SK-N-SH (cell line): ENCODE measurements at regions not wholly inside any gene's neighbourhood (a gene's known extent, or its start where the extent isn't known, plus 50 kb on each side); places are given as distances from the start of the nearest gene placed in this dataset.
A peak's percentile ranks its signal among the peaks of the same experiment; 100 is the strongest.

Experiments used
- CTCF ChIA-PET: fragments of 300-600, 350-600 bp; formaldehyde crosslinking; extraction: SDS; loops from one replicate; lab custom pipeline; 2021; lab: Yijun Ruan, JAX
- POLR2A ChIA-PET: fragments of 350-600 bp; sonication (Branson Sonifier 250); formaldehyde crosslinking; extraction: SDS; loops from one replicate; lab custom pipeline; 2020; ENCODE audit warnings: antibody characterized with exemption, inconsistent platforms; lab: Yijun Ruan, JAX
- DNase-seq: peaks from one replicate; pipeline ENCODE4 v3.0.0; 2012
- H2AFZ ChIP-seq: fragments of 200-600 bp; sonication (generic); 2 replicates; pipeline ENCODE4 v1.8.1; 2016; ENCODE audit warnings: antibody characterized with exemption, mild to moderate bottlenecking, low read depth
- H3F3A ChIP-seq: fragments of 200-600 bp; sonication (generic); replicated peaks from 2 replicates; pipeline ENCODE3; 2016; ENCODE audit warnings: antibody characterized with exemption, mild to moderate bottlenecking; ENCODE audit not compliant: insufficient read depth
- H3K27ac ChIP-seq, 2 experiments: fragments of 200-500 bp in 1 of 2; fragments of 200-600 bp in 1 of 2; sonication (Bioruptor generic) in 1 of 2; sonication (generic), shearing (Covaris generic) in 1 of 2; 2 replicates each; pipeline versions ENCODE4 v1.5.1 to v1.6.1; 2014 to 2016; ENCODE audit warnings: low read depth in 2 of 2, inconsistent platforms in 1 of 2, low read length in 1 of 2, mild to moderate bottlenecking in 1 of 2, mixed read lengths in 1 of 2
- H3K27me3 ChIP-seq: fragments of 200-600 bp; sonication (generic), shearing (Covaris generic); 2 replicates; pipeline ENCODE4 v1.6.1; 2016; ENCODE audit warnings: mixed run types; ENCODE audit not compliant: insufficient read depth
- H3K36me3 ChIP-seq, 2 experiments: fragments of 200-500 bp in 1 of 2; fragments of 200-600 bp in 1 of 2; sonication (Bioruptor generic) in 1 of 2; sonication (generic) in 1 of 2; replicated peaks in 1 of 2; 2 replicates each; pipeline versions ENCODE3 to v1.5.1; 2014 to 2016; ENCODE audit warnings: low read length in 1 of 2, mild to moderate bottlenecking in 1 of 2; ENCODE audit not compliant: insufficient read depth in 2 of 2, control insufficient read depth in 1 of 2
- H3K4me1 ChIP-seq, 2 experiments: fragments of 200-500 bp in 1 of 2; fragments of 200-600 bp in 1 of 2; sonication (Bioruptor generic) in 1 of 2; sonication (generic), shearing (Covaris generic) in 1 of 2; 2 replicates each; pipeline versions ENCODE4 v1.5.1 to v1.6.1; 2014 to 2016; ENCODE audit warnings: low read depth in 1 of 2, low read length in 1 of 2, mixed run types in 1 of 2; ENCODE audit not compliant: insufficient read depth in 2 of 2, control insufficient read depth in 1 of 2
- H3K4me2 ChIP-seq: fragments of 200-600 bp; sonication (generic), shearing (Covaris generic); 2 replicates; pipeline ENCODE4 v1.6.1; 2017; ENCODE audit warnings: mixed run types
- H3K4me3 ChIP-seq, 2 experiments: fragments of 200-500 bp in 1 of 2; fragments of 200-600 bp in 1 of 2; sonication (Bioruptor generic) in 1 of 2; sonication (generic), shearing (Covaris generic) in 1 of 2; 2 replicates each; pipeline versions ENCODE4 v1.5.1 to v1.8.1; 2014 to 2016; ENCODE audit warnings: low read depth in 2 of 2, inconsistent platforms in 1 of 2, low read length in 1 of 2, mild to moderate bottlenecking in 1 of 2, mixed read lengths in 1 of 2, moderate library complexity in 1 of 2
- H3K79me2 ChIP-seq: fragments of 200-600 bp; sonication (generic); 2 replicates; pipeline ENCODE4 v1.8.1; 2017; ENCODE audit warnings: mild to moderate bottlenecking; ENCODE audit not compliant: insufficient read depth
- H3K9ac ChIP-seq: fragments of 200-600 bp; sonication (generic); 2 replicates; pipeline ENCODE4 v1.6.1; 2017; ENCODE audit warnings: mixed run types
- H3K9me2 ChIP-seq: fragments of 200-600 bp; sonication (generic); 2 replicates; pipeline ENCODE4 v1.6.1; 2017; ENCODE audit warnings: mixed run types
- H3K9me3 ChIP-seq: fragments of 200-600 bp; sonication (generic); 2 replicates; pipeline ENCODE4 v1.6.1; 2017; ENCODE audit warnings: mixed run types, mild to moderate bottlenecking, moderate library complexity
- H4K20me1 ChIP-seq: fragments of 200-600 bp; sonication (generic); 2 replicates; pipeline ENCODE4 v1.6.1; 2017; ENCODE audit warnings: mild to moderate bottlenecking, mixed run types; ENCODE audit not compliant: insufficient read depth
- ELF1 ChIP-seq: IDR thresholded peaks from 2 replicates; pipeline ENCODE4 v1.4.0; 2012
- FOSL2 ChIP-seq: IDR thresholded peaks from 2 replicates; pipeline ENCODE4 v1.4.0; 2012; ENCODE audit warnings: low read depth, mild to moderate bottlenecking, moderate library complexity, borderline replicate concordance
- JUND ChIP-seq: IDR thresholded peaks from 2 replicates; pipeline ENCODE4 v1.4.0; 2012
- NFIC ChIP-seq: IDR thresholded peaks from 2 replicates; pipeline ENCODE4 v1.4.0; 2012; ENCODE audit warnings: borderline replicate concordance
- REST ChIP-seq: IDR thresholded peaks from 2 replicates; pipeline ENCODE4 v1.6.1; 2012; ENCODE audit warnings: mild to moderate bottlenecking, low read depth, low read length, moderate library complexity
- SIN3A ChIP-seq: IDR thresholded peaks from 2 replicates; pipeline ENCODE4 v1.6.1; 2012; ENCODE audit warnings: low read depth, mild to moderate bottlenecking, low read length, moderate library complexity, borderline replicate concordance
- TAF1 ChIP-seq: IDR thresholded peaks from 2 replicates; pipeline ENCODE4 v1.6.1; 2012; ENCODE audit warnings: low read depth, mild to moderate bottlenecking, low read length, moderate library complexity, borderline replicate concordance
- ZBTB33 ChIP-seq: IDR thresholded peaks from 2 replicates; pipeline ENCODE4 v1.4.0; 2012; ENCODE audit warnings: low read depth, borderline replicate concordance
- WGBS: methylation state at CpG from one replicate; pipeline ENCODE4 v1.1.6; 2017; ENCODE audit warnings: low lambda C conversion rate; 5-methylcytosine and 5-hydroxymethylcytosine counted together

- POLR2A ChIA-PET, result no interaction called here
- TF ChIP-seq TAF1 (no peak), JUND (no peak), ELF1 (no peak), NFIC (0 out of 2 replicates have a peak, but pooled peaks have one; percentile 5)
- TF ChIP-seq, all 33 proteins: peak for 1
- no peak overlapping the region for H3K4me2 ChIP-seq
- peak overlapping the region in 1 of 2 experiments; percentile 48; a peak in 2 of 4 replicates for H3K27ac ChIP-seq
- no peak overlapping the region for H3K9ac ChIP-seq
- H2AFZ ChIP-seq, result no peak overlapping the region
- DNase-seq, result peak; percentile 10
- WGBS, result 70% methylated on average over 8 of the region's 8 CpGs
- no peak overlapping the region for H3K4me3 ChIP-seq
- H3K9me2 ChIP-seq, result no peaks in the 10 kb centered on the region
- H3K4me1 ChIP-seq, result peaks cover 0 to 5% of the 10 kb centered on the region in 2 experiments; a peak in 1 of 4 replicates
- no peaks in the 10 kb centered on the region for H3F3A ChIP-seq
- H3K9me3 ChIP-seq, result no peaks in the 10 kb centered on the region
- CTCF ChIA-PET, result interaction anchor here (1.0 to 1.2 kb wide), 2 partner anchors 11 to 203 kb away, joined by 3 to 4 read pairs; no protein-coding TSS in a partner anchor
- no peaks in the 10 kb centered on the region for H3K36me3 ChIP-seq
- H3K27me3 ChIP-seq, result no peaks in the 10 kb centered on the region
- no peaks in the 10 kb centered on the region for H4K20me1 ChIP-seq
- no peaks in the 10 kb centered on the region for H3K79me2 ChIP-seq
Observed at GRCh38 chr3:66609660-66610561, 109.1 kb upstream of the LRIG1 start.

GRCh38 chr3:66610562-66610909 is 109.7 kb upstream of the LRIG1 start:
- POLR2A ChIA-PET, result no interaction called here
- Histone ChIP-seq H3K9me3 (no peaks in the 10 kb centered on the region), H3K4me2 (no peak overlapping the region), H3K9me2 (no peaks in the 10 kb centered on the region), H3K4me1 (peaks cover 0 to 5% of the 10 kb centered on the region in 2 experiments; a peak in 1 of 4 replicates)
- WGBS, result 86% methylated on average over 5 of the region's 5 CpGs
- TF ChIP-seq ZBTB33, result no peak
- no peak for TF ChIP-seq FOSL2
- TF ChIP-seq REST, result no peak
- TF ChIP-seq SIN3A, result no peak
- TF ChIP-seq, all 33 proteins: peak for 0
- H3K27ac ChIP-seq, result peak overlapping the region in 1 of 2 experiments; percentile 48; a peak in 2 of 4 replicates
- CTCF ChIA-PET, result no interaction called here
- DNase-seq, result no peak
- no peaks in the 10 kb centered on the region for H3F3A ChIP-seq
- no peak overlapping the region for H3K9ac ChIP-seq
- H3K4me3 ChIP-seq, result no peak overlapping the region
- H3K36me3 ChIP-seq, result no peaks in the 10 kb centered on the region
- H4K20me1 ChIP-seq, result no peaks in the 10 kb centered on the region
- no peaks in the 10 kb centered on the region for H3K79me2 ChIP-seq
- H2AFZ ChIP-seq, result no peak overlapping the region
- no peaks in the 10 kb centered on the region for H3K27me3 ChIP-seq
